Kidney (tissue), 13 donors: ENCODE measurements at regions not wholly inside any gene's neighbourhood (a gene's known extent, or its start where the extent isn't known, plus 50 kb on each side); places are given as distances from the start of the nearest gene placed in this dataset.

Experiments
- DNase-seq, 5 donors: peaks; one replicate each; pipeline ENCODE4 v3.0.0-alpha.2; 2013 to 2020
- FAIRE-seq: peaks from 2 replicates; lab custom pipeline; 2012; peaks lifted over from hg19 to GRCh38; lab: Jason Lieb, UNC
- H3K27ac ChIP-seq, 2 donors: one replicate each; pipeline ENCODE4 v1.7.0; 2013; ENCODE audit warnings: low read depth in 2 of 2, low read length in 2 of 2, inconsistent platforms in 1 of 2
- H3K27me3 ChIP-seq: one replicate; pipeline ENCODE4 v1.7.1; 2013; ENCODE audit warnings: low read length, inconsistent platforms; ENCODE audit not compliant: control insufficient read depth, insufficient read depth
- H3K36me3 ChIP-seq, 3 donors: one replicate each; pipeline versions ENCODE4 v1.7.0 to v1.7.1; 2013; ENCODE audit warnings: low read length in 3 of 3, control low read depth in 1 of 3, inconsistent platforms in 1 of 3; ENCODE audit not compliant: insufficient read depth in 3 of 3, control insufficient read depth in 2 of 3
- H3K4me1 ChIP-seq, 3 donors: one replicate each; pipeline versions ENCODE4 v1.7.0 to v1.7.1; 2013; ENCODE audit warnings: low read length in 3 of 3, inconsistent platforms in 1 of 3, low read depth in 1 of 3; ENCODE audit not compliant: control insufficient read depth in 2 of 3, insufficient read depth in 2 of 3
- H3K4me3 ChIP-seq, 3 donors: one replicate each; pipeline versions ENCODE4 v1.7.0 to v1.8.1; 2013; ENCODE audit warnings: low read length in 3 of 3, control low read depth in 1 of 3, inconsistent platforms in 1 of 3
- H3K9ac ChIP-seq, 3 donors: one replicate each; pipeline versions ENCODE4 v1.7.0 to v1.7.1; 2013; ENCODE audit warnings: low read length in 3 of 3, control low read depth in 1 of 3, inconsistent platforms in 1 of 3
- H3K9me3 ChIP-seq, 3 donors: one replicate each; pipeline versions ENCODE4 v1.7.0 to v1.7.1; 2013; ENCODE audit warnings: low read length in 3 of 3, control low read depth in 1 of 3, inconsistent platforms in 1 of 3; ENCODE audit not compliant: control insufficient read depth in 2 of 3, insufficient read depth in 1 of 3
- CTCF ChIP-seq: IDR thresholded peaks from 3 replicates; pipeline ENCODE4 v1.5.1; 2012; ENCODE audit warnings: mild to moderate bottlenecking, moderate library complexity, borderline replicate concordance; ENCODE audit not compliant: insufficient read depth; ENCODE audit errors: extremely low read depth
- intact Hi-C: fragments of 100-400 bp; cut with DNase I; formaldehyde crosslinking; loops from one replicate; pipeline ENCODE4 v1.11.1; 2022
- donor health status: control.
- donor health status: control.
- donor health status: control.
- donor health status: control.
- donor health status: control.
- donor health status: DM: yes; HTN: yes; CAD: no.
- donor health status: Normal renal cell carcinoma (clear cell type).

- no peaks in the 10 kb centered on the region for H3K27me3 ChIP-seq
- TF ChIP-seq CTCF: no peak
- FAIRE-seq: no peak
- H3K9ac ChIP-seq: no peak overlapping the region
- DNase-seq: no peak
- intact Hi-C loops: no loop called here
- H3K9me3 ChIP-seq: no peaks in the 10 kb centered on the region
- H3K36me3 ChIP-seq: no peaks in the 10 kb centered on the region
- no peak overlapping the region for H3K27ac ChIP-seq
- no peaks in the 10 kb centered on the region for H3K4me1 ChIP-seq
- no peak overlapping the region for H3K4me3 ChIP-seq
Measured at GRCh38 chr13:99907038-99907437, 64.5 kb downstream of the ZIC5 start.

- no peak for TF ChIP-seq CTCF
- H3K36me3 ChIP-seq: no peaks in the 10 kb centered on the region
- H3K9ac ChIP-seq: no peak overlapping the region
- no peaks in the 10 kb centered on the region for H3K4me1 ChIP-seq
- no peak overlapping the region for H3K4me3 ChIP-seq
- intact Hi-C loops: no loop called here
- H3K27me3 ChIP-seq: no peaks in the 10 kb centered on the region
- FAIRE-seq: no peak
- H3K9me3 ChIP-seq: no peaks in the 10 kb centered on the region
- no peak for DNase-seq
- H3K27ac ChIP-seq: no peak overlapping the region
Measured at GRCh38 chr13:99905814-99906213, 65.8 kb downstream of the ZIC5 start.

GRCh38 chr13:99905224-99905623, 66.3 kb downstream of the ZIC5 start:
- Histone ChIP-seq H3K36me3 (no peaks in the 10 kb centered on the region), H3K27ac (no peak overlapping the region), H3K9me3 (no peaks in the 10 kb centered on the region), H3K4me3 (no peak overlapping the region), H3K4me1 (no peaks in the 10 kb centered on the region), H3K27me3 (no peaks in the 10 kb centered on the region), H3K9ac (no peak overlapping the region)
- no peak for TF ChIP-seq CTCF
- intact Hi-C loops: no loop called here
- DNase-seq: no peak
- FAIRE-seq: no peak

GRCh38 chr13:99903140-99903539, 68.4 kb downstream of the ZIC5 start:
- intact Hi-C loops: no loop called here
- H3K9me3 ChIP-seq: no peaks in the 10 kb centered on the region
- no peak for TF ChIP-seq CTCF
- DNase-seq: no peak
- no peaks in the 10 kb centered on the region for H3K36me3 ChIP-seq
- no peaks in the 10 kb centered on the region for H3K4me1 ChIP-seq
- no peak overlapping the region for H3K27ac ChIP-seq
- H3K9ac ChIP-seq: no peak overlapping the region
- H3K27me3 ChIP-seq: peaks cover 3% of the 10 kb centered on the region
- FAIRE-seq: no peak
- no peak overlapping the region for H3K4me3 ChIP-seq
